ENCODE measurements at regions not wholly inside any gene's neighbourhood (a gene's known extent, or its start where the extent isn't known, plus 50 kb on each side); places are given as distances from the start of the nearest gene placed in this dataset.

- no peak for TF ChIP-seq EZH2phosphoT487 (IDR thresholded peaks at IDR 0.05; ENCODE audit: low read depth)
- no peak for TF ChIP-seq CTCF (IDR thresholded peaks at IDR 0.05; ENCODE audit: low read depth, low read length)
- Histone ChIP-seq H3K4me1 (ENCODE audit: low read length) (no peaks in the 10 kb centered on the region), H3K9me3 (ENCODE audit: insufficient read depth, low read length) (no peaks in the 10 kb centered on the region), H3K36me3 (replicated peaks; ENCODE audit: low read depth, low read length) (no peaks in the 10 kb centered on the region), H3K79me2 (ENCODE audit: low read length) (no peaks in the 10 kb centered on the region), H4K20me1 (ENCODE audit: insufficient read depth, low read length) (no peaks in the 10 kb centered on the region), H3K4me2 (ENCODE audit: low read length) (no peak overlapping the region), H3K27ac (ENCODE audit: low read length) (no peak overlapping the region), H3K9ac (ENCODE audit: low read length) (no peak overlapping the region), H3K4me3 (ENCODE audit: low read length) (no peak overlapping the region), H3K27me3 (ENCODE audit: low read depth, low read length) (peaks cover 56% of the 10 kb centered on the region), H2AFZ (ENCODE audit: low read depth, low read length) (no peak overlapping the region)
Observed at GRCh38 chr12:108043286-108043685, 85.8 kb upstream of the WSCD2 start.

- Histone ChIP-seq H3K9ac (ENCODE audit: low read length) (no peak overlapping the region), H3K27me3 (ENCODE audit: low read depth, low read length) (peaks cover 63% of the 10 kb centered on the region), H2AFZ (ENCODE audit: low read depth, low read length) (no peak overlapping the region), H3K9me3 (ENCODE audit: insufficient read depth, low read length) (no peaks in the 10 kb centered on the region), H4K20me1 (ENCODE audit: insufficient read depth, low read length) (no peaks in the 10 kb centered on the region), H3K4me3 (ENCODE audit: low read length) (no peak overlapping the region), H3K27ac (ENCODE audit: low read length) (no peak overlapping the region), H3K4me1 (ENCODE audit: low read length) (no peaks in the 10 kb centered on the region), H3K79me2 (ENCODE audit: low read length) (no peaks in the 10 kb centered on the region), H3K4me2 (ENCODE audit: low read length) (no peak overlapping the region), H3K36me3 (replicated peaks; ENCODE audit: low read depth, low read length) (no peaks in the 10 kb centered on the region)
- no peak for TF ChIP-seq CTCF (IDR thresholded peaks at IDR 0.05; ENCODE audit: low read depth, low read length)
- TF ChIP-seq EZH2phosphoT487 (IDR thresholded peaks at IDR 0.05; ENCODE audit: low read depth), result no peak
Observed at GRCh38 chr12:108043750-108044533, 85.1 kb upstream of the WSCD2 start.

GRCh38 chr12:108046135-108046534, 83.0 kb upstream of the WSCD2 start:
- Histone ChIP-seq H3K27ac (ENCODE audit: low read length) (no peak overlapping the region), H4K20me1 (ENCODE audit: insufficient read depth, low read length) (no peaks in the 10 kb centered on the region), H3K4me2 (ENCODE audit: low read length) (no peak overlapping the region), H3K4me1 (ENCODE audit: low read length) (no peaks in the 10 kb centered on the region), H3K36me3 (replicated peaks; ENCODE audit: low read depth, low read length) (no peaks in the 10 kb centered on the region), H3K27me3 (ENCODE audit: low read depth, low read length) (peaks cover 68% of the 10 kb centered on the region), H3K9ac (ENCODE audit: low read length) (no peak overlapping the region), H3K4me3 (ENCODE audit: low read length) (no peak overlapping the region), H3K79me2 (ENCODE audit: low read length) (no peaks in the 10 kb centered on the region), H2AFZ (ENCODE audit: low read depth, low read length) (no peak overlapping the region), H3K9me3 (ENCODE audit: insufficient read depth, low read length) (no peaks in the 10 kb centered on the region)
- no peak for TF ChIP-seq EZH2phosphoT487 (IDR thresholded peaks at IDR 0.05; ENCODE audit: low read depth)
- no peak for TF ChIP-seq CTCF (IDR thresholded peaks at IDR 0.05; ENCODE audit: low read depth, low read length)

GRCh38 chr12:108046650-108047049, 82.4 kb upstream of the WSCD2 start:
- Histone ChIP-seq H2AFZ (ENCODE audit: low read depth, low read length) (no peak overlapping the region), H3K79me2 (ENCODE audit: low read length) (no peaks in the 10 kb centered on the region), H4K20me1 (ENCODE audit: insufficient read depth, low read length) (no peaks in the 10 kb centered on the region), H3K27me3 (ENCODE audit: low read depth, low read length) (peaks cover 71% of the 10 kb centered on the region), H3K36me3 (replicated peaks; ENCODE audit: low read depth, low read length) (no peaks in the 10 kb centered on the region), H3K9me3 (ENCODE audit: insufficient read depth, low read length) (no peaks in the 10 kb centered on the region), H3K9ac (ENCODE audit: low read length) (no peak overlapping the region), H3K4me1 (ENCODE audit: low read length) (no peaks in the 10 kb centered on the region), H3K4me3 (ENCODE audit: low read length) (no peak overlapping the region), H3K4me2 (ENCODE audit: low read length) (no peak overlapping the region), H3K27ac (ENCODE audit: low read length) (no peak overlapping the region)
- TF ChIP-seq EZH2phosphoT487 (IDR thresholded peaks at IDR 0.05; ENCODE audit: low read depth) (no peak), CTCF (IDR thresholded peaks at IDR 0.05; ENCODE audit: low read depth, low read length) (no peak)
